D721Med (cell line): ENCODE measurements at regions not wholly inside any gene's neighbourhood (a gene's known extent, or its start where the extent isn't known, plus 50 kb on each side); places are given as distances from the start of the nearest gene placed in this dataset.
"Not testable (repeated sequence)": the region's sequence is repeated elsewhere in the genome, so short reads cannot be mapped to it uniquely, and the experiment has no call there.

Source experiments
- DNase-seq: peaks from one replicate; pipeline ENCODE4 v3.0.0; 2011; ENCODE audit warnings: low spot score; ENCODE audit not compliant: insufficient read length
- FAIRE-seq: peaks from 2 replicates; lab custom pipeline; 2011; peaks lifted over from hg19 to GRCh38; lab: Jason Lieb, UNC
- TF ChIP-seq, protein P1 (sequence below): IDR thresholded peaks from 2 replicates; pipeline ENCODE4 v1.5.1; 2012; ENCODE audit warnings: mild to moderate bottlenecking, control low read depth; ENCODE audit not compliant: insufficient read depth; ENCODE audit errors: missing control alignments

DNA sequence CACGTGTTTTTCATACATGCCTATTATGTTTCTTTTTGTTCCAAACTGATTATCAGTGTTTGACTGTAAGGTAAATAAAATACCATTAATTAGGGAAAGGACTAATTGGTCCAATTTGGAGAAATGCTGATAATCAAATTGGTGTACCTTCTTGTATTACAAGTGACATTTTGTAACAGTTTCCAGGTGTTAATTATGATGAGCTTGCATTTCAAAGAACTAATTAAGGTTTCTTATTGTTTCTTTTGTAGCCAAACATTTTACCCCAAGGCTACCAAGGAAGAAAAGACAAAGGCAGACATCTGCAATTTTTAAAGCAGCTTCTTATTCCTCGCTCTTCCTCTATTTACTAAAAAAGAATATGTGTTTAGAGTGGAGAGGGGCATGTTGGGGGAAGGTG, 88.7 kb upstream of the GRIK1 start:
- TF ChIP-seq, protein P1, sequence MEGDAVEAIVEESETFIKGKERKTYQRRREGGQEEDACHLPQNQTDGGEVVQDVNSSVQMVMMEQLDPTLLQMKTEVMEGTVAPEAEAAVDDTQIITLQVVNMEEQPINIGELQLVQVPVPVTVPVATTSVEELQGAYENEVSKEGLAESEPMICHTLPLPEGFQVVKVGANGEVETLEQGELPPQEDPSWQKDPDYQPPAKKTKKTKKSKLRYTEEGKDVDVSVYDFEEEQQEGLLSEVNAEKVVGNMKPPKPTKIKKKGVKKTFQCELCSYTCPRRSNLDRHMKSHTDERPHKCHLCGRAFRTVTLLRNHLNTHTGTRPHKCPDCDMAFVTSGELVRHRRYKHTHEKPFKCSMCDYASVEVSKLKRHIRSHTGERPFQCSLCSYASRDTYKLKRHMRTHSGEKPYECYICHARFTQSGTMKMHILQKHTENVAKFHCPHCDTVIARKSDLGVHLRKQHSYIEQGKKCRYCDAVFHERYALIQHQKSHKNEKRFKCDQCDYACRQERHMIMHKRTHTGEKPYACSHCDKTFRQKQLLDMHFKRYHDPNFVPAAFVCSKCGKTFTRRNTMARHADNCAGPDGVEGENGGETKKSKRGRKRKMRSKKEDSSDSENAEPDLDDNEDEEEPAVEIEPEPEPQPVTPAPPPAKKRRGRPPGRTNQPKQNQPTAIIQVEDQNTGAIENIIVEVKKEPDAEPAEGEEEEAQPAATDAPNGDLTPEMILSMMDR: no peak
- no peak for DNase-seq
- FAIRE-seq: no peak

DNA sequence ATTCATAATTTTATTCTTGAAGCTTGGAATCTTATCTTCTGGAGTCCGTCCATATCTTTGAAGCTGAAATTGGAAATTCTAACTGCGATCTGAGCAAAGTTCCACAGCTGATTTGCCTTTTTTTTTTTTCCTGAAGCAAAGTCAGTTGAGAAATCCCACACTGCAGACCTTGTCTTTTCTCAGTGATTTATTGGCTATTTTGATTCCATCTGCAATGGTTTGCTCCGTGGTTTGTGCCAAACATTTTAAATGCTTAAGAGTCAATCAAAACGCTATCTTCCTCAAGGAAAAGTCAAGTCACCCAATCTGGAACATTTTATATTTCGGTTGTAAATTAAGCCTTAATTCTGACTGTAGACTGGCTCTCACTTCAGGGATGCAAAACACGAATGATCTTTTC, 88.2 kb upstream of the GRIK1 start:
- FAIRE-seq (no peak), DNase-seq (no peak)
- TF ChIP-seq, protein P1: no peak

DNA sequence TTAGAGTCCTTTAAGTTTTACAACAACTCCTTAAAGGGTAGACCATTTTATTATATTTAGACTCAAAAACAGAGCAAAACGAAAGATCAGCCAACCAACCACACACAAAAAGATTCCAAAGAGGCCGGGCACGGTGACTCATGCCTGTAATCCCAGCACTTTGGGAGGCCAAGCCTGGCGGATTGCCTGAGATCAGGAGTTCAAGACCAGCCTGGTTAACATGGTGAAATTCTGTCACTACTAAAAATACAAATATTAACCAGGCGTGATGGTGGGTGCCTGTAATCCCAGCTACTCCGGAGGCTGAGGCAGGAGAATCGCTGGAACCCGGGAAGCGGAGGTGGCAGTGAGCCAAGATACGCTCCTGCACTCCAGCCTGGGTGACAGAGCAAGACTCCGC, 83.3 kb upstream of the GRIK1 start:
- DNase-seq, FAIRE-seq: not testable (repeated sequence)

DNA sequence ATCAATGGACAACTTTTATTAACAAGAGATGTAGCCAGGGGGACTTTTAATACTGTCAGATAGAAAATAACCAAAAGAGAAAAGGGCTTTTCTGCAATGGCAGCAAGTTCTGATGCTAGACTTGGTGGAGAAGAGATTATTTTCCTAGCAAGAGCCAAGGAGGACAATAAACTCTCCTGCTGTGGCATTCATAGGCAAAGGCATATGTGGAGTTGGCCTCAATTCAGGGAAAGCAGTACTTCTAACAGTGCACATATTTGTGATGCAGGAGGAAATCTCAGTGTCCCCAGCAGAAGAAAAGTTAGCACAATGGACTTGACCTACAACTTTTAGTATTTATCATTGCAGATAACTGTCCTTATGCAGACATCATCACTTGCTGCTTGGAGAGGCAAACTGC, 75.1 kb upstream of the GRIK1 start:
- DNase-seq: no peak
- TF ChIP-seq, protein P1: no peak

DNA sequence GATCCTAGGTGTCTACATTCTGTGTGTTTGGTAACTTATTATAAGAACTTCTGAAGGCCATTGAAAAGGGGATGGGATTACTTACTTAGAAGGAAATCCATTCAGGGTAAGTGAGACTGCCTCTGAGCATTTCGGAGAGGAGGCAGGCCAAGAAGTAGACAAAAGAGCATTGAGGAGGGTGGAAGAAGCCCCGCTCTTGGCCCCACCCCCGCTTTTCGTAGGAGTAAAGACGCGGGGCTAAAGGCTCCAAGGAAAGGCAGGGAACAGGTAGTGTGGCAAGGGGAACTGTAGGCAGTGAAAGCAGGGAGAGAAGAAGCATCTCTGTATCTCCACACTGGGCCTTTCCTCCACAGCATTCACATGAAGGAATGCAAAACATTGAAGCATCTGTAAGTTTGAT, 51.8 kb upstream of the GRIK1 start:
- DNase-seq: no peak
- TF ChIP-seq, protein P1: no peak
- FAIRE-seq: no peak

More for the DNA sequence above, 75.1 kb upstream of the GRIK1 start:
- FAIRE-seq: no peak

DNA sequence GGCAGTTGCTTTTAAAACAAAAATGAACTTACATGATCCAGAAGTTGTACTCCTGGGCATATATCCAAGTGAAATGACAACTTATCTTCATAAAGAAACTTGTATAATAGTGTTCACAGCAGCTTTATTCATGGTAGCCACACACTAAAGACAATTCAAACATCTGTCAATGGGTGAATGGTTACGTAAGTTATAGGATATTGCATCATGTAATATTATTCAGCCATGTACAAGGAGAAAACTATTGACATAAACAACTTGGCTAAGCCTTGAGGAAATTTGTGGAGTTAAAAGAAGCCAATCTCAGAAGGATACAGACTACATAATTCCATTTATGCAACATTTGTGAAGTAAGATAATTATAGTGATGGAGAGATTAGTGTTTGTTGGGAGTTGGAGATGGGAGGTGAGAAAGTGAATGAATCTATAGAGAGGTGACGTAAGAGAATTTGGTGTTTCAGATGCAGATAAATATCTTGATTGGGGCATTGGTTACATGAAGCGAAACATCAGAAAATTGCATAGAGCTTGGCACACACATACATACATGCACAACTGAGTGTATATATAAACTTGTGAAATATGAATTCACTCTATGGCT, 49.9 kb upstream of the GRIK1 start:
- FAIRE-seq (no peak), DNase-seq (no peak)
- TF ChIP-seq, protein P1: no peak
